A673 (cell line): ENCODE measurements at regions not wholly inside any gene's neighbourhood (a gene's known extent, or its start where the extent isn't known, plus 50 kb on each side); places are given as distances from the start of the nearest gene placed in this dataset.

ENCODE experiments used
- BruUV-seq: library from RNA; stranded (reverse); fragments of 400-500 nt; replicated peaks from 2 replicates; lab custom pipeline; 2021; lab: Mats Ljungman, UMichigan
- CTCF ChIA-PET: fragments of 300-600 bp; sonication (Branson Sonifier 250); formaldehyde crosslinking; loops from one replicate; lab custom pipeline; 2022; ENCODE audit warnings: antibody characterized with exemption; lab: Charles Lee
- POLR2A ChIA-PET: fragments of 300-600 bp; sonication (Branson Sonifier 250); formaldehyde crosslinking; loops from one replicate; lab custom pipeline; 2022; ENCODE audit warnings: antibody characterized with exemption; ENCODE audit not compliant: low non-redundant PET; lab: Charles Lee
- DNase-seq: peaks from one replicate; pipeline ENCODE4 v3.0.0-alpha.2; 2015; ENCODE audit warnings: low spot score
- H3K27ac ChIP-seq: fragments of 200-600 bp; sonication (generic); 2 replicates; pipeline ENCODE4 v1.5.1; 2016; ENCODE audit warnings: mixed run types, low read depth, mild to moderate bottlenecking, mixed read lengths, antibody characterized with exemption, low read length; ENCODE audit not compliant: poor library complexity, severe bottlenecking
- H3K27me3 ChIP-seq: fragments of 200-600 bp; sonication (generic); replicated peaks from 2 replicates; pipeline ENCODE4 v1.6.1; 2017; ENCODE audit warnings: mixed run types, low read depth, mild to moderate bottlenecking, mixed read lengths, antibody characterized with exemption, low read length; ENCODE audit not compliant: insufficient read depth, poor library complexity
- H3K36me3 ChIP-seq: fragments of 200-600 bp; sonication (generic); 2 replicates; pipeline ENCODE4 v1.6.1; 2016; ENCODE audit warnings: mixed run types, mild to moderate bottlenecking, mixed read lengths, antibody characterized with exemption, low read length; ENCODE audit not compliant: insufficient read depth, poor library complexity, severe bottlenecking
- H3K4me1 ChIP-seq: fragments of 200-600 bp; sonication (generic); 2 replicates; pipeline ENCODE4 v1.6.1; 2017; ENCODE audit warnings: mixed run types, mild to moderate bottlenecking, mixed read lengths, antibody characterized with exemption, low read length; ENCODE audit not compliant: insufficient read depth, poor library complexity, severe bottlenecking
- H3K4me3 ChIP-seq: fragments of 200-600 bp; sonication (generic); 2 replicates; pipeline ENCODE4 v1.5.1; 2016; ENCODE audit warnings: low read depth, mixed run types, mild to moderate bottlenecking, mixed read lengths, low read length; ENCODE audit not compliant: poor library complexity, severe bottlenecking
- H3K9me3 ChIP-seq: fragments of 200-600 bp; sonication (generic); 2 replicates; pipeline ENCODE4 v1.6.1; 2016; ENCODE audit warnings: mixed run types, low read depth, mild to moderate bottlenecking, mixed read lengths, antibody characterized with exemption, low read length; ENCODE audit not compliant: poor library complexity, severe bottlenecking
- EZH2 ChIP-seq: fragments of 200-600 bp; sonication (generic); IDR thresholded peaks from 2 replicates; pipeline ENCODE4 v1.6.1; 2017; ENCODE audit warnings: borderline replicate concordance, low read depth, mild to moderate bottlenecking, mixed read lengths, antibody characterized with exemption, low read length; ENCODE audit not compliant: poor library complexity, severe bottlenecking
- intact Hi-C: fragments of 100-400 bp; cut with micrococcal nuclease; formaldehyde crosslinking; loops from one replicate; pipeline ENCODE4 v1.10.0; 2022; ENCODE audit not compliant: unreplicated experiment
- TF ChIP-seq, protein P1 (sequence below): fragments of 300-800, 200-600 bp; sonication (generic); conservative IDR thresholded peaks from 2 replicates; pipeline ENCODE4 v1.5.1; 2017; ENCODE audit warnings: low read depth, mild to moderate bottlenecking, antibody characterized with exemption, low read length, moderate library complexity, mixed read lengths

DNA sequence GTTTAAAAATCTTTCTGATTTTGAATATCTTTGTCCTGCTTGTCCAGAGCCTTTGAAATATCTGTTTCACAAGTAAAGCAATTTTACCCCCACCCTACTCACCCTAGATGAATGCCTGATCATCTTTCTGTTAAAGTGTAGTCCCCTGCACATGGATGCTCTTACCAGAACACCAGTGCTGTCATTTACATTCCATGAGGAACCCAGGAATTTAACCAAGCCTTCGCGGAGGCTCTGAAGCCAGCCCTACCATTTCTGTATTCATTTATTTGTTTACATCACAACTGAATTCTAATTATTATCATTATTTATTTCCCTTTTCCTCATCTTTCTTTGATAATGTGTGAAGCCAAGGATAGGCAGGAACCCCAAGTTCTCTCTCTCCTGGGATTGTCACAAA is 167.8 kb upstream of the MYO3A start:
- H3K36me3 ChIP-seq = no peaks in the 10 kb centered on the region

DNA sequence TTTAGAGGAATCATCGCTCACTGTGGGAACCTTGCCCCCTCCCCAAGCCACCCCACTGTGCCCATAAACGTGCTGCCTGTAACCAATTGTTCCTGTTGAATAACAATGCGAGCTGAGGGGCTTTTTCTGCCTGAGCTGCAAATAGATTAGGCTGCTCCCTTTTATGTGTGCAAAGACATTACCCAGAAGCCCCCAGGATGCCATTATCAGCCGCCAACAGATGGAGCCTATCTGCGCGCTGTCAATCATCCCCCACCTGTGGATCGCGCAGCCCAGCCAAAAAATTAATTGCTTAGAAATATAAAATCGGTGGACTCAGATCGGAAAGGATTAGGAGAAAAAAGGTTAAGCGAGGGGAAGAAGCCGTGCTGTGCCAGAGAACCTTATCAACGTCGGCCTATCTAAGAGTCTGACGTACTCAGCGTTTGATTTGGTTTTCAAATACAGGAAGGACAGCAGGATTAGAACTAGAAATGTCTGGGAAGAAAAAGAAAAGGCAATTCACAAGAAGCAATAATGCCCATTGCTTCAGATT is 167.3 kb upstream of the MYO3A start:
- Histone ChIP-seq H3K27ac (peak overlapping the region; percentile 33), H3K36me3 (no peaks in the 10 kb centered on the region), H3K9me3 (no peaks in the 10 kb centered on the region), H3K4me3 (peak overlapping the region; percentile 13), H3K27me3 (no peaks in the 10 kb centered on the region), H3K4me1 (peaks cover 9% of the 10 kb centered on the region)
- no TSS peak for BruUV-seq
- intact Hi-C loops = no loop called here
- TF ChIP-seq, protein P1, sequence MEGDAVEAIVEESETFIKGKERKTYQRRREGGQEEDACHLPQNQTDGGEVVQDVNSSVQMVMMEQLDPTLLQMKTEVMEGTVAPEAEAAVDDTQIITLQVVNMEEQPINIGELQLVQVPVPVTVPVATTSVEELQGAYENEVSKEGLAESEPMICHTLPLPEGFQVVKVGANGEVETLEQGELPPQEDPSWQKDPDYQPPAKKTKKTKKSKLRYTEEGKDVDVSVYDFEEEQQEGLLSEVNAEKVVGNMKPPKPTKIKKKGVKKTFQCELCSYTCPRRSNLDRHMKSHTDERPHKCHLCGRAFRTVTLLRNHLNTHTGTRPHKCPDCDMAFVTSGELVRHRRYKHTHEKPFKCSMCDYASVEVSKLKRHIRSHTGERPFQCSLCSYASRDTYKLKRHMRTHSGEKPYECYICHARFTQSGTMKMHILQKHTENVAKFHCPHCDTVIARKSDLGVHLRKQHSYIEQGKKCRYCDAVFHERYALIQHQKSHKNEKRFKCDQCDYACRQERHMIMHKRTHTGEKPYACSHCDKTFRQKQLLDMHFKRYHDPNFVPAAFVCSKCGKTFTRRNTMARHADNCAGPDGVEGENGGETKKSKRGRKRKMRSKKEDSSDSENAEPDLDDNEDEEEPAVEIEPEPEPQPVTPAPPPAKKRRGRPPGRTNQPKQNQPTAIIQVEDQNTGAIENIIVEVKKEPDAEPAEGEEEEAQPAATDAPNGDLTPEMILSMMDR = no peak
- no peak for TF ChIP-seq EZH2
- peak; percentile 48 for DNase-seq
- POLR2A ChIA-PET = no interaction called here
- CTCF ChIA-PET = no interaction called here

More for the DNA sequence above, 167.8 kb upstream of the MYO3A start:
- intact Hi-C loops = no loop called here
- BruUV-seq = no TSS peak
- H3K4me1 ChIP-seq = peaks cover 9% of the 10 kb centered on the region
- ChIA-PET POLR2A (no interaction called here), CTCF (no interaction called here)
- no peak overlapping the region for H3K4me3 ChIP-seq
- H3K27me3 ChIP-seq = no peaks in the 10 kb centered on the region
- TF ChIP-seq, protein P1 = no peak
- no peak for TF ChIP-seq EZH2
- no peak overlapping the region for H3K27ac ChIP-seq
- H3K9me3 ChIP-seq = no peaks in the 10 kb centered on the region
- no peak for DNase-seq

DNA sequence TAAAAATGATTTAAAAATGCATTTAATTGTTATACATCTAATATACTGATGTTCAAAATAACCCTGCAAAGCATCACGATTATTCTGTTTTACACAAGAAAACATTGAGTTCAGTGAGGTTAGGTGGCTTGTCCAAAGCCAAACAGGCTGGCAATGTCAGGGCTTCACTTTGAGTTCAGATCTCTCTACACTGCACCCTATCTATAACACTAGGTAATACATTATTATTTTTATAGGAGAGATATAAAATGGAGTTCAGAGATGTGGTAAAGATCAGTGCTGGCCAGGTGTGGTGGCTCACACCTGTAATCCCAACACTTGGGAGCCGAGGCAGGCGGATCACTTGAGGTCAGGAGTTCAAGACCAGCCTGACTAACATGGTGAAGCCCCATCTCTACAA is 165.9 kb upstream of the MYO3A start:
- H3K9me3 ChIP-seq = no peaks in the 10 kb centered on the region
- H3K4me1 ChIP-seq = peaks cover 9% of the 10 kb centered on the region
- no peak for DNase-seq
- ChIA-PET POLR2A (no interaction called here), CTCF (no interaction called here)
- no TSS peak for BruUV-seq
- H3K36me3 ChIP-seq = no peaks in the 10 kb centered on the region
- intact Hi-C loops = no loop called here
- no peaks in the 10 kb centered on the region for H3K27me3 ChIP-seq
- H3K27ac ChIP-seq = peak overlapping the region; percentile 2
- H3K4me3 ChIP-seq = no peak overlapping the region
- no peak for TF ChIP-seq EZH2
- TF ChIP-seq, protein P1 = peak; percentile 36; the same call in 1 of the 2 replicates
